ENCODE measurements at regions not wholly inside any gene's neighbourhood (a gene's known extent, or its start where the extent isn't known, plus 50 kb on each side); places are given as distances from the start of the nearest gene placed in this dataset.

DNA sequence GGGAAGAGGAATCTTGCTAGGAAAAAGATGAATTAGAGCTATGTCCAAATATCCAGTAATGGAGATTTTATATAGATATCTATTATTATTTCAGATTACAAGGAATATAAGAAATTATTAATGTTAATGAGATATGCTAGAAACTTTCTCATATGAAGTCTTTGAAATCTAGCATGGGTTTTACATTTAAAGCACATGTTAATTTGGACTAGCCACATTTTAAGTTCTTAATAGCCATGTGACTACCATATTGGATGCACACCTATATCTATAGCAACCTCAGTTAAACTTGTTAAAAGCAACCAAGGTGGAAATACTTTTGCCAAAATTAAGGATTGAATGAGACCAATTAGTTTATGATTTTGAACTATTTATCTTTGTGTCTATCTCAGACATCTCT is 86.7 kb upstream of the CNTNAP4 start:
- no peak for TF ChIP-seq JUND (IDR thresholded peaks at IDR 0.05; ENCODE audit: low read depth)
- no peak for DNase-seq (ENCODE audit: low read depth in 1 of 2, low spot score in 1 of 2)
- in situ Hi-C loops (cut with HindIII; ENCODE audit: low pct_unique_long_range_greater_than_20kb, low sequenced_read_pairs), result no loop called here

DNA sequence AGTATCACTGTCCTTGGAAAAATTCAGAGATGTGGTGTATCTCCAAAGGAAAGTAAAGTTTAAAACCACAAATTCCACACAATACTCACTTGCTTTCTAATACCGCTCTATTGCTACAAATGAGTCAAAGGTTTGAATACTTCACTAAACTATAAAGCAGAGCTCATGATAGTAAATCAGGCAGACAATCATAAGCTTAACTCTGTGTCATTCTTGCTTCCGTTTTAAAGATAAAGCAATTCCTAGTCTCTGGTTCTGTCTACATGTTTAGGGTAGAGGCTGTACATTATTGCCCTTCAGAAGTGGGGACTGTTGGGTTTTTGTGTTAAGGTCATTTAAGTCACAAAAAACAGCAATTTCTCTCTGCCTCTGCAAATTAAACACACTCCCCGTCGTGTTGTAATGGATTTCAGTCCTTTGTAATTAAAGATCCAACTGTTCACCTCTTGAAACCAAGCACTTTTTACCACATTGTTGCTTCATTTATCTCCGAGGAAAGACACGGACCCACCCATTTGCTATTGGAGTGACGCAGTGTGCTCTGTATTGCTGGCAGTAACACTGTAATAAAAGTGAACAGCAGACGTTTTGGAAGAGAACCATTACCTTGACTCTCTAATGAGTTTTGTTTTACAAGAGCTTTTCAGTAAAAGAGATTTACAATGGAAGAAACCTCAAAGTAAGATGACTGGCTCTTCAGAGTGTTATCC is 83.1 kb upstream of the CNTNAP4 start:
- DNase-seq (ENCODE audit: low read depth in 1 of 2, low spot score in 1 of 2), result no peak
- in situ Hi-C loops (cut with HindIII; ENCODE audit: low pct_unique_long_range_greater_than_20kb, low sequenced_read_pairs), result no loop called here
- no peak for TF ChIP-seq JUND (IDR thresholded peaks at IDR 0.05; ENCODE audit: low read depth)

DNA sequence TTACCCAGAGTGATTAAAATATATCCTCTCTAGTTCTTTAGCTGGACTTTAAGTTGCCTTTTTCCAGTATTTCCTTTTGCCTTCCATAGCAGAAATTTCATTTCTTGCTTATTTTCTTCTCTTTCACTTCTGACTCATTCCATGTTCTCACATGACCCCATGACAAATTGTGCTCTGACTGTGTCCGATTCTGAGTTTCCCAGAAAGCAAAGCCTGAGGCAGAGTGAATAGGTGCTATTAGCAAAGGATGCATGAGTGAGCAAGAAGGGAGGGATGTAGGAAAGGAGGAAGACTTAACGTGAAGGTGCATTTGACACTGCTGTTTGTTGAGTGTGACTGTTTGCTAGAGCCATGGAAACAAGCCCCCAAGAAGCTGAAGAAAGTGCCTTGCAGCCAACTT is 82.6 kb upstream of the CNTNAP4 start:
- TF ChIP-seq JUND (IDR thresholded peaks at IDR 0.05; ENCODE audit: low read depth), result no peak
- in situ Hi-C loops (cut with HindIII; ENCODE audit: low pct_unique_long_range_greater_than_20kb, low sequenced_read_pairs), result no loop called here
- no peak for DNase-seq (ENCODE audit: low read depth in 1 of 2, low spot score in 1 of 2)

DNA sequence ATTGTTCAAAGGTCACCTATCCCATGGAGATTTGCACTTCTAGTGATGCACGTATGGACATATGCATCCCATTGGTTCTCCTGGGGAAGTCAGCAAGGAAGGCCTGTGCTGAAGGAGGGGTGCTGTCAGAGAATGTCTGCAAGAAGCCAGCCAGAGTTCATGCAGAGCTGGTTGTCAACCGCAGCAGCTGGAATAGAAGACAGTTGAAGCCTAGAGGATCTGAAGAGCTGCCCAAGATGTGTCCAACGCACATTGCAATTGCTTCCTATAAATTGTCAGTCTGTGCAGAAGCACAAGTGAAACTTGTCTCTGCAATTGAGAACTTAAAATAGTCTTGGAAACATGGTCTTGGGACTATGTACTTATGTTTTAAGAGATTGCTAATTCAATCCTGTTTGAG is 82.1 kb upstream of the CNTNAP4 start:
- in situ Hi-C loops (cut with HindIII; ENCODE audit: low pct_unique_long_range_greater_than_20kb, low sequenced_read_pairs), result no loop called here
- DNase-seq (ENCODE audit: low read depth in 1 of 2, low spot score in 1 of 2), result no peak
- TF ChIP-seq JUND (IDR thresholded peaks at IDR 0.05; ENCODE audit: low read depth), result no peak

DNA sequence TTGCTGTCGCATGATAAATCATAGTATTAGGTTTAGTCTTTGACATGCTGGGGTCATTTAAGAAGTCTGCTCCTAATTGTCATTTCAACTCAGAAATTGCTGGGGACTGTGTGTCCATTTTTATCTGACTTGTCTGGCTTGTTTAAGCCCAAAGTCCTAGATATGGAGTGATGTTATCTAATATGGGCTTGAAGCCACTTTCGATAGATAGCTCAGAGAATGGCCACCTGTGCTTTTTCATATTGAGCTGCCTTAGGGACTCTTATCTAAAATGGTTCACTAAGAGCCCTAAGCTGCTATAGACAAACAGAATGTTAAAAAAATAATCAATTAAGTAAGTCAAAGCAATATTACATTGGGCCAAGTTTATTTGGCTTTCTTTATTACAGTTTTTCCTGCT is 81.6 kb upstream of the CNTNAP4 start:
- in situ Hi-C loops (cut with HindIII; ENCODE audit: low pct_unique_long_range_greater_than_20kb, low sequenced_read_pairs), result no loop called here
- DNase-seq (ENCODE audit: low read depth in 1 of 2, low spot score in 1 of 2), result no peak
- no peak for TF ChIP-seq JUND (IDR thresholded peaks at IDR 0.05; ENCODE audit: low read depth)

DNA sequence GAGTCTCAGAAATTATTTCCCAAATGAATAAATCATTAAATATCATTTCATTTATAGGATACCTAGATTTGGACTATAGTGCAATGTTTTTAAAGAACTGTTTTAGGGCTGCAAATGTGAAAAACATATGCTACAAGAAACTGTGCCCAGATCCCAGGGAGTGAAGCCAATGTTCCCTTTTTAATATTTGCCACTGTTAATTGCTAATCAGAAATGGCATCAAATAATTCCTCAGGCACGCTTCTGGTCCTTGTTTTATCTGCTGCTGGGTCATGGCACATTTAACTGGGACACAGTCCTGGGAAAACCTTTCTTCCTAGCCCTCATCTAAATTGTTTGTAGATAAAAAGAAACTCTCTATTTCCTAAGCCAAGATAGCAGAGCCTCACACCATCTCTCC is 79.3 kb upstream of the CNTNAP4 start:
- in situ Hi-C loops (cut with HindIII; ENCODE audit: low pct_unique_long_range_greater_than_20kb, low sequenced_read_pairs), result no loop called here
- DNase-seq (ENCODE audit: low read depth in 1 of 2, low spot score in 1 of 2), result no peak
- no peak for TF ChIP-seq JUND (IDR thresholded peaks at IDR 0.05; ENCODE audit: low read depth)

DNA sequence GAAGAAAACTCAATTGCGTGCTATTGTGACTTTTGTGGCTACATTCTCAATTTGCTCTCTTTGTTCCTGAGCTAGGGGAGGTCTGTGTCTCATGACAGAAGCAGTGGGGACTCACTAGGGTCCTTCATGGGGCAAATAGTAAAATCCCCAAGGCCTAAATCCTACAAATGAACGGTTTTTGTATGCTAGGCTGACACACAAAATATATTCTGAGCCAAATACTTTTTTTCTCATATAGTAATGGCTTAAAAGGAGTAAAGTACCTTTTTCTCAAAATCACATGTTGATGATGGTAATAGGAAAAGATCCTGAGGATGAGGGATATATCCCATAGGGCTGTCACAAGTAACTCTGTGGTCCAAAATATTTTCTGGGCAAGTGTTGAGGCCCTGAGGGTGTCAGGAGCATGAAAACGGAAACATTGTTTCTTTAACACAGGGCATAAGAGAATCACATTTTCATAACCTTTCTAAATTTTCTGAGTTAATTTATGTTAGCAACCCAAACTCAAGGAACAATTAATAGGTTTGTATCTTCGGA is 77.5 kb upstream of the CNTNAP4 start:
- no peak for DNase-seq (ENCODE audit: low read depth in 1 of 2, low spot score in 1 of 2)
- TF ChIP-seq JUND (IDR thresholded peaks at IDR 0.05; ENCODE audit: low read depth), result no peak
- in situ Hi-C loops (cut with HindIII; ENCODE audit: low pct_unique_long_range_greater_than_20kb, low sequenced_read_pairs), result no loop called here

DNA sequence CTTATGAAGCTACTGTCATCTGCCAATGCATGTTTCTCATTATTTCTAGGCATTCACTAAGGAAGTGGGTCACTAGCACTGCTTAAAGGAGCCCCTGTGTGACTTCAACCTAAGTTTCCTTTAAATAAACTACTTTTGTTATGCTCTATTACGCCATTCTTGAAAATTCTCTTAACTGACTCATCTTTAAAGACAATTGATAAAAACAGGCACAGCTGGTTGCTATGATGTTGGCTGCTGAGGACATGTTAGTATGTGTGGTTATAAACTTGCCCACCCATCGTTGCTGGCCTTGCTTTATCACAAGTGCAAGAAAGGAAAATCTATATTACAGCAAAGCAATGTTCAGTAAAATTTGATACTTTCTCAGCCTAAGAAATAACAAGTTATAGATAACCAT is 75.8 kb upstream of the CNTNAP4 start:
- TF ChIP-seq JUND (IDR thresholded peaks at IDR 0.05; ENCODE audit: low read depth), result no peak
- in situ Hi-C loops (cut with HindIII; ENCODE audit: low pct_unique_long_range_greater_than_20kb, low sequenced_read_pairs), result no loop called here
- no peak for DNase-seq (ENCODE audit: low read depth in 1 of 2, low spot score in 1 of 2)

DNA sequence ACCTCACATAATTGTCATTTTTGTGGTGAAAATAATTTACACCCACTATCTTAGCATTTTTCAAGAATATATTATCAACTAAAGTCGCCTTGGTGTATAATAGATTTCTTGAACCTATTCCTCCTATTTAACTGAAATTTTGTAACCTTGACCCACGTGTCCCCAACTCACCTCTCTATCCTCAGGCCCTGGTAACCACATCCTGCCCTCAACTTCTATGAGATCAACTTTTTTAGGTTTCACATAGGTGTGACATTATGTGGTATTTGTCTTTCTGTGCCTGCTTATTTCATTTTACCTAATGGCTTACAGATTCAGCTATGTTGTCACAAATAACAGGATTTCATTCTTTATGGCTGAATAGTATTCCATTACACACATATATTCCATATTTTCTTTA is 73.0 kb upstream of the CNTNAP4 start:
- no peak for TF ChIP-seq JUND (IDR thresholded peaks at IDR 0.05; ENCODE audit: low read depth)
- no peak for DNase-seq (ENCODE audit: low read depth in 1 of 2, low spot score in 1 of 2)
- in situ Hi-C loops (cut with HindIII; ENCODE audit: low pct_unique_long_range_greater_than_20kb, low sequenced_read_pairs), result no loop called here

DNA sequence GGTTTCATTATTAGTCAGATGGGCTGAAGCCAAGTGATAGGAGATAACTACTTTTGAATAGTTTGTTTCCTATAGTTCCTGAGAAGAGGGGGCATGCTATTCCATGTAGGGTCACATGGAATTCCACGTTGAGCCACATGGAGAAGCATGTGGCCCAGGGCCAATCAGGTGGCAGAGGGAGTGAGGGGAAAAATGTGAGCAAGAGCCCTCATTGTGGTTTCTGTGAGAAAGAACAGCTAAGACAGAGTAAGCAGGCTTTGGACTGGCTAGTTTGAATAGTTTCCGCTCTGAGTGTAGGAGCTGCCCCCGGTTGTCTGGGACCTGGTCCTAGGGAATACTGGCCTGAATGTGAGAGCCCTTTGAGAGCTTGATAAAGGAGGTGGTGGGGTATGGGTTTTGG is 69.9 kb upstream of the CNTNAP4 start:
- DNase-seq (ENCODE audit: low read depth in 1 of 2, low spot score in 1 of 2), result no peak
- in situ Hi-C loops (cut with HindIII; ENCODE audit: low pct_unique_long_range_greater_than_20kb, low sequenced_read_pairs), result no loop called here

DNA sequence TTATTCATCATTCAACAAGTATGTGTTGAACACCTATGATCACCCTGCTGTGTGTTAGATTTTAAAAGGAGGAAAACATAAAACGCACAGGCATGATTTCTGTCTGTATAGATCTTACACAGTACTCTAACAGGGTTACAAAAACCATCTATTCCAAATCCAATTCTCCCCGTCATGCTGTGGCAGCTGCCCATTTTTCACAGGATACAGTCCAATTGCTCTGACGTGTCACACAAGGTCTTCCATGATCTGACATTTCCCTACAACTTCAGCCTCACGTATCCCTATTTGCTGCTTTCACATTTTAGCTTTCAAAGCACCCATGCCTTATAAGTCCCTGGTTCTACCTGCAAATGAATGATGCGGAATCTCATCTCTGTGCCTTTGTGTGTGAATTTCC is 67.0 kb upstream of the CNTNAP4 start:
- in situ Hi-C loops (cut with HindIII; ENCODE audit: low pct_unique_long_range_greater_than_20kb, low sequenced_read_pairs), result no loop called here
- DNase-seq (ENCODE audit: low read depth in 1 of 2, low spot score in 1 of 2), result no peak
- TF ChIP-seq JUND (IDR thresholded peaks at IDR 0.05; ENCODE audit: low read depth), result no peak

More for the DNA sequence above, 69.9 kb upstream of the CNTNAP4 start:
- no peak for TF ChIP-seq JUND (IDR thresholded peaks at IDR 0.05; ENCODE audit: low read depth)

DNA sequence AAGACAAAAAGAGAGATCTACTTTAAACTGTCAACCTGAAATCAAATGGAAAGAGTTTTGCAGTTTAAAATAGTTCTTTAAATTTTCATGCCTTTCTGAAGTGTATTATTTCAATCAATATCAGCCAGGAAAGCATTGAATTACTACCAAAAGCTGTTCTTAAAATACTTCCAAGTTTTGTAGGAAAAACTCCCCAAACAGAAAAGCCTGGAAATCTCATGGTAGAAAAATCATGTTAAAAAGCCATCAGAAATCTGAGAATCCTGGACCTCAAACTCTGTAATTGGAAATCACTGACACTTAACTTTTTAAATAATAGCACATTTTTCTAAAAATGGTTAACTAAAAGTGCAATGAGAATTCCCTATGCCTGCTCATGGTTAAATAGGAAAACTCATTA is 63.3 kb upstream of the CNTNAP4 start:
- no peak for DNase-seq (ENCODE audit: low read depth in 1 of 2, low spot score in 1 of 2)
- in situ Hi-C loops (cut with HindIII; ENCODE audit: low pct_unique_long_range_greater_than_20kb, low sequenced_read_pairs), result no loop called here
- TF ChIP-seq JUND (IDR thresholded peaks at IDR 0.05; ENCODE audit: low read depth), result no peak

DNA sequence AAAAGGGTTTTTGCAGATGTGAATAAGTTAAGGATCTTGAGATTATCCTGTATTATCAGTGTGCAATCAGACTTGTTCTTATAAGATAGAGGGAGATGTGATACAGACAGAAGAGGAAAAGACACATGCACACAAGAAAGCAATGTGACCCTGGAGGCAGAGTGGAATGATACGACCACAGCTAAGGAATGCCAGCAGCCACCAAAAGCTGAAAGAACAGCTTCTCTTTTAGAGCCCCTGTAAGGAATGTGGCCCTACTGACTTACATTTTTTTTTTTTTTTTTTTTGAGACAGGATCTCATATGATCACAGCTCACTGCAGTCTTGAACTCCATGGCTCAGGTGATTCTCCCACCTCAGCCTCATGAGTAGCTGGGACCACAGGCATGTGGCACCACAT is 62.3 kb upstream of the CNTNAP4 start:
- DNase-seq (ENCODE audit: low read depth in 1 of 2, low spot score in 1 of 2), result no peak
- TF ChIP-seq JUND (IDR thresholded peaks at IDR 0.05; ENCODE audit: low read depth), result no peak
- in situ Hi-C loops (cut with HindIII; ENCODE audit: low pct_unique_long_range_greater_than_20kb, low sequenced_read_pairs), result no loop called here

DNA sequence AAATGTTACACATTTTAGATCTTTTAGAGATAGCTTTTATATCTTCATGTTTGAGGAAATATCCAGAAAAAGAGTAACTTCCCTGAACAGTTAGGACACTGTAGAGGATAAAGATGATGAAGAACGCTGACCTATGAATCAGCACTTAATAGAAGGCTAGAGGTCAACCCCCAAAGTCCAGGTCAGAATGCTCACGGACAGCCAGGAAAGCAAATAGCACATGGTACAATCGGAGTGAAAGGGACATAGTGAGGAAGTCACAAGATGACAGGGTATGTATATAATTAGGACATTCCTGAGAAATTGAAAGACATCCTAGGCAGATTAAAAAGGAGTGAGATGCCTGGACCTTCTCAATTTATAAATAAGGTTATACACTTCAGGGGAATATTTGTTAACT is 55.1 kb upstream of the CNTNAP4 start:
- no peak for DNase-seq (ENCODE audit: low read depth in 1 of 2, low spot score in 1 of 2)
- in situ Hi-C loops (cut with HindIII; ENCODE audit: low pct_unique_long_range_greater_than_20kb, low sequenced_read_pairs), result no loop called here
- no peak for TF ChIP-seq JUND (IDR thresholded peaks at IDR 0.05; ENCODE audit: low read depth)

Measured in T47D (cell line).